Mesenchymal stem cell (in vitro differentiated cells and primary cell): ENCODE measurements at regions not wholly inside any gene's neighbourhood (a gene's known extent, or its start where the extent isn't known, plus 50 kb on each side); places are given as distances from the start of the nearest gene placed in this dataset.

Experiments
- DNase-seq: peaks from one replicate; pipeline ENCODE4 v3.0.0-alpha.2; 2013
- H2AFZ ChIP-seq: one replicate; pipeline ENCODE4 v1.6.1; 2013; ENCODE audit warnings: low read depth, mild to moderate bottlenecking, control low read depth, inconsistent platforms, low read length, moderate library complexity
- H2AK5ac ChIP-seq: 2 replicates; pipeline ENCODE4 v1.6.1; 2013; ENCODE audit warnings: low read length, moderate library complexity, mild to moderate bottlenecking, inconsistent platforms; ENCODE audit not compliant: severe bottlenecking
- H2BK120ac ChIP-seq: one replicate; pipeline ENCODE4 v1.6.1; 2013; ENCODE audit warnings: low read depth, mild to moderate bottlenecking, inconsistent platforms, low read length, moderate library complexity
- H2BK12ac ChIP-seq, 2 experiments: one replicate each; pipeline ENCODE4 v1.6.1; 2013; ENCODE audit warnings: inconsistent platforms in 2 of 2, low read length in 2 of 2, mild to moderate bottlenecking in 2 of 2, moderate library complexity in 2 of 2, control low read depth in 1 of 2
- H2BK15ac ChIP-seq: one replicate; pipeline ENCODE4 v1.6.1; 2013; ENCODE audit warnings: mild to moderate bottlenecking, low read depth, inconsistent platforms; ENCODE audit not compliant: poor library complexity, severe bottlenecking
- H2BK5ac ChIP-seq: 2 replicates; pipeline ENCODE4 v1.6.1; 2013; ENCODE audit warnings: low read depth, mild to moderate bottlenecking, low read length, control low read depth, inconsistent platforms; ENCODE audit not compliant: poor library complexity, severe bottlenecking
- H3K14ac ChIP-seq, 2 experiments: one replicate each; pipeline ENCODE4 v1.6.1; 2013; ENCODE audit warnings: inconsistent platforms in 2 of 2, low read length in 2 of 2, control low read depth in 1 of 2, mild to moderate bottlenecking in 1 of 2, moderate library complexity in 1 of 2
- H3K18ac ChIP-seq, 2 experiments: one replicate each; pipeline ENCODE4 v1.6.1; 2013; ENCODE audit warnings: inconsistent platforms in 2 of 2, low read length in 2 of 2, control low read depth in 1 of 2, low read depth in 1 of 2, mild to moderate bottlenecking in 1 of 2
- H3K23ac ChIP-seq, 2 experiments: one replicate each; pipeline ENCODE4 v1.6.1; 2013; ENCODE audit warnings: inconsistent platforms in 2 of 2, low read length in 2 of 2, mild to moderate bottlenecking in 2 of 2, moderate library complexity in 2 of 2, control low read depth in 1 of 2
- H3K27ac ChIP-seq: 2 replicates; pipeline ENCODE4 v1.5.1; 2013; ENCODE audit warnings: mild to moderate bottlenecking, moderate library complexity, low read length, control low read depth, inconsistent platforms; ENCODE audit not compliant: poor library complexity, severe bottlenecking
- H3K27me3 ChIP-seq, 2 experiments: 2 replicates each; pipeline versions ENCODE4 v1.6.1 to v1.7.0; 2013; ENCODE audit warnings: low read length in 2 of 2, mild to moderate bottlenecking in 2 of 2, moderate library complexity in 2 of 2, control low read depth in 1 of 2, inconsistent platforms in 1 of 2; ENCODE audit not compliant: control insufficient read depth in 1 of 2, insufficient read depth in 1 of 2
- H3K36me3 ChIP-seq, 2 experiments: 2 replicates each; pipeline versions ENCODE4 v1.6.1 to v1.7.0; 2013; ENCODE audit warnings: low read length in 2 of 2, control low read depth in 1 of 2, inconsistent platforms in 1 of 2, low read depth in 1 of 2, mild to moderate bottlenecking in 1 of 2; ENCODE audit not compliant: insufficient read depth in 2 of 2, control insufficient read depth in 1 of 2
- H3K4ac ChIP-seq, 2 experiments: one replicate each; pipeline ENCODE4 v1.6.1; 2013; ENCODE audit warnings: inconsistent platforms in 2 of 2, low read length in 2 of 2, mild to moderate bottlenecking in 2 of 2, moderate library complexity in 2 of 2, control low read depth in 1 of 2, low read depth in 1 of 2
- H3K4me1 ChIP-seq: 2 replicates; pipeline ENCODE4 v1.6.1; 2013; ENCODE audit warnings: low read depth, low read length, control low read depth; ENCODE audit not compliant: control insufficient read depth, insufficient read depth
- H3K4me2 ChIP-seq: 2 replicates; pipeline ENCODE4 v1.6.1; 2013; ENCODE audit warnings: low read length, mild to moderate bottlenecking, inconsistent platforms; ENCODE audit not compliant: poor library complexity, severe bottlenecking
- H3K4me3 ChIP-seq, 2 experiments: 2 replicates each; pipeline versions ENCODE4 v1.5.1 to v1.7.0; 2013; ENCODE audit warnings: low read length in 2 of 2, mild to moderate bottlenecking in 2 of 2, control low read depth in 1 of 2, low read depth in 1 of 2; ENCODE audit not compliant: insufficient read depth in 1 of 2
- H3K79me1 ChIP-seq: replicated peaks from 2 replicates; pipeline ENCODE4 v1.6.1; 2013; ENCODE audit warnings: mild to moderate bottlenecking, control low read depth, low read length, inconsistent platforms; ENCODE audit not compliant: poor library complexity, severe bottlenecking
- H3K9ac ChIP-seq: 2 replicates; pipeline ENCODE4 v1.7.0; 2013; ENCODE audit warnings: mild to moderate bottlenecking, low read length, moderate library complexity
- H3K9me3 ChIP-seq: 2 replicates; pipeline ENCODE4 v1.7.0; 2013; ENCODE audit warnings: mild to moderate bottlenecking, low read length; ENCODE audit not compliant: control insufficient read depth
- H4K8ac ChIP-seq: one replicate; pipeline ENCODE4 v1.6.1; 2013; ENCODE audit warnings: inconsistent platforms, mild to moderate bottlenecking, low read length, moderate library complexity
- H4K91ac ChIP-seq: one replicate; pipeline ENCODE4 v1.6.1; 2013; ENCODE audit warnings: mild to moderate bottlenecking, low read length, inconsistent platforms
- WGBS: methylation state at CpG from one replicate; pipeline ENCODE4 v1.1.7; 2013; ENCODE audit warnings: mixed read lengths; 5-methylcytosine and 5-hydroxymethylcytosine counted together

- Histone ChIP-seq H2BK15ac (no peak overlapping the region), H4K91ac (no peak overlapping the region), H4K8ac (no peak overlapping the region), H3K9ac (no peak overlapping the region), H2AK5ac (no peak overlapping the region), H3K27ac (no peak overlapping the region), H3K23ac (no peak overlapping the region), H3K27me3 (no peaks in the 10 kb centered on the region), H3K4ac (no peak overlapping the region), H2AFZ (no peak overlapping the region), H3K4me3 (no peak overlapping the region), H3K14ac (no peak overlapping the region), H3K79me1 (no peaks in the 10 kb centered on the region), H3K4me2 (no peak overlapping the region), H2BK12ac (no peak overlapping the region), H2BK5ac (no peak overlapping the region), H3K4me1 (no peaks in the 10 kb centered on the region), H3K36me3 (no peaks in the 10 kb centered on the region), H3K9me3 (no peaks in the 10 kb centered on the region), H2BK120ac (no peak overlapping the region), H3K18ac (no peak overlapping the region)
- no peak for DNase-seq
- 100% methylated on average over 2 of the region's 2 CpGs for WGBS
Measured at GRCh38 chr4:131093303-131093702, 1997.4 kb downstream of the C4orf33 start.

- WGBS, result 89% methylated on average over 5 of the region's 5 CpGs
- no peak for DNase-seq
Measured at GRCh38 chr4:131098976-131099375, 2003.0 kb downstream of the C4orf33 start.

GRCh38 chr4:131113273-131113672, 2017.3 kb downstream of the C4orf33 start:
- Histone ChIP-seq H3K27me3 (no peaks in the 10 kb centered on the region), H3K23ac (no peak overlapping the region), H2AFZ (no peak overlapping the region), H4K8ac (no peak overlapping the region), H2AK5ac (no peak overlapping the region), H3K9me3 (no peaks in the 10 kb centered on the region), H3K27ac (no peak overlapping the region), H2BK12ac (no peak overlapping the region), H3K36me3 (no peaks in the 10 kb centered on the region), H3K4me2 (no peak overlapping the region), H3K79me1 (no peaks in the 10 kb centered on the region), H4K91ac (no peak overlapping the region), H2BK5ac (no peak overlapping the region), H3K4ac (no peak overlapping the region), H3K14ac (no peak overlapping the region), H2BK120ac (no peak overlapping the region), H3K18ac (no peak overlapping the region), H3K9ac (no peak overlapping the region), H2BK15ac (no peak overlapping the region), H3K4me3 (no peak overlapping the region), H3K4me1 (no peaks in the 10 kb centered on the region)
- DNase-seq, result no peak
- no CpG with 5 or more reads among the region's 3 CpGs for WGBS

More at GRCh38 chr4:131098976-131099375, 2003.0 kb downstream of the C4orf33 start:
- Histone ChIP-seq H3K14ac (no peak overlapping the region), H3K79me1 (no peaks in the 10 kb centered on the region), H3K4me1 (no peaks in the 10 kb centered on the region), H2BK5ac (no peak overlapping the region), H2AFZ (no peak overlapping the region), H3K4me3 (no peak overlapping the region), H2BK120ac (no peak overlapping the region), H3K18ac (no peak overlapping the region), H3K9me3 (peaks cover 3% of the 10 kb centered on the region), H4K8ac (no peak overlapping the region), H2BK15ac (no peak overlapping the region), H2AK5ac (no peak overlapping the region), H3K4ac (no peak overlapping the region), H3K4me2 (no peak overlapping the region), H3K9ac (no peak overlapping the region), H3K23ac (no peak overlapping the region), H4K91ac (no peak overlapping the region), H2BK12ac (no peak overlapping the region), H3K36me3 (no peaks in the 10 kb centered on the region), H3K27ac (no peak overlapping the region), H3K27me3 (no peaks in the 10 kb centered on the region)

- 90% methylated on average over 1 of the region's 2 CpGs for WGBS
- Histone ChIP-seq H3K14ac (no peak overlapping the region), H3K4me2 (no peak overlapping the region)
Measured at GRCh38 chr4:131113704-131114103, 2017.8 kb downstream of the C4orf33 start.

More at GRCh38 chr4:131113704-131114103, 2017.8 kb downstream of the C4orf33 start:
- Histone ChIP-seq H3K9me3 (no peaks in the 10 kb centered on the region), H4K91ac (no peak overlapping the region), H3K36me3 (no peaks in the 10 kb centered on the region), H2BK12ac (no peak overlapping the region), H3K4me1 (no peaks in the 10 kb centered on the region), H3K27me3 (no peaks in the 10 kb centered on the region), H3K4ac (no peak overlapping the region), H3K4me3 (no peak overlapping the region), H2BK15ac (no peak overlapping the region), H4K8ac (no peak overlapping the region), H2BK120ac (no peak overlapping the region), H2BK5ac (no peak overlapping the region), H3K23ac (no peak overlapping the region), H2AFZ (no peak overlapping the region), H3K27ac (no peak overlapping the region), H2AK5ac (no peak overlapping the region), H3K18ac (no peak overlapping the region), H3K9ac (no peak overlapping the region), H3K79me1 (no peaks in the 10 kb centered on the region)
- DNase-seq, result no peak
